Type B pancreatic cell (in vitro differentiated cells): ENCODE measurements at regions not wholly inside any gene's neighbourhood (a gene's known extent, or its start where the extent isn't known, plus 50 kb on each side); places are given as distances from the start of the nearest gene placed in this dataset.

ENCODE experiments used
- DNase-seq: peaks from one replicate; pipeline ENCODE4 v3.0.0; 2021; ENCODE audit warnings: mixed read lengths; ENCODE audit not compliant: unreplicated experiment; ENCODE audit errors: extremely low spot score
- H3K27ac Mint-ChIP-seq: 2 replicates; pipeline ENCODE4 v1.8.0; 2021; ENCODE audit warnings: mild to moderate bottlenecking, mixed read lengths
- H3K27me3 Mint-ChIP-seq: 2 replicates; pipeline ENCODE4 v1.8.0; 2021; ENCODE audit warnings: mixed read lengths
- H3K36me3 Mint-ChIP-seq: 2 replicates; pipeline ENCODE4 v1.8.0; 2021; ENCODE audit warnings: mixed read lengths
- H3K4me1 Mint-ChIP-seq: one replicate; pipeline ENCODE4 v1.8.0; 2021; ENCODE audit warnings: mixed read lengths; ENCODE audit not compliant: unreplicated experiment
- H3K4me3 Mint-ChIP-seq: 2 replicates; pipeline ENCODE4 v1.8.0; 2021; ENCODE audit warnings: mild to moderate bottlenecking, mixed read lengths
- H3K9me3 Mint-ChIP-seq: 2 replicates; pipeline ENCODE4 v1.8.0; 2021; ENCODE audit warnings: mixed read lengths
- TF ChIP-seq, protein P1 (sequence below): fragments of 200-600 bp; sonication (generic); conservative IDR thresholded peaks from 2 replicates; pipeline ENCODE4 v1.5.0; 2021; ENCODE audit warnings: antibody characterized with exemption, mild to moderate bottlenecking

DNA sequence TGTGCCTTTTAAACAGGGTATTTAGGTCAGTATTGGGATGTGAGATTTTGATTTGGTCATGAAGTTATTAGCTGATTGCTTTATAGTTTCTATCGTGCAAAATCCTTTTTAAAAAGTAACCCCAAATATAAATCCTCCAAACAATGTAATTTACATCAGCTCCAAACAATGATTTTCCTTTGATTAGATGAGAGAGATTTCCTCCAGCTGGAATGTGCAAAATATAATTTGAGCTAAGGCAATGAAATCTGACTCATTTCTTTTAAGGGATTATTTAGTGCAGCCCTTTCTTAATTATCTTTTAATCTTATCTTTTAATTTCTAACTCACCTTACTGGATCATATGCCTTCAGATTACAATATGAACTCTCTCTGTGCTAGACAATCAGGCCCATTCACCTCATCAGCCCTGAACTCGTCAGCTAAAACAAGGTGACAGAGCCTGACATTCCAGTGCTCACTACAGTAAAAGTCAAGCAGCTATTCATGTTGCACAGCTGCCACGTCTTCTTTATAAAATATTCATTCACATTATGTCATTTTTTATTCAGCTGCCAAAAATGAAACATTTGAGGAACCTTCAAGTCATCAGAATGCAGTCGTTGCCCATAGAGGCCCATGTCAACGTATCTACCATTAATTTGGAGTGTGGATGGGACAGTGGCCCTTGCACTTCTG is 440.1 kb downstream of the CBLN4 start:
- Mint-ChIP-seq H3K27me3 (no peaks in the 10 kb centered on the region), H3K4me3 (no peak overlapping the region), H3K9me3 (peaks cover 4% of the 10 kb centered on the region), H3K36me3 (no peaks in the 10 kb centered on the region), H3K27ac (no peak overlapping the region), H3K4me1 (no peaks in the 10 kb centered on the region)
- DNase-seq = no peak
- TF ChIP-seq, protein P1, sequence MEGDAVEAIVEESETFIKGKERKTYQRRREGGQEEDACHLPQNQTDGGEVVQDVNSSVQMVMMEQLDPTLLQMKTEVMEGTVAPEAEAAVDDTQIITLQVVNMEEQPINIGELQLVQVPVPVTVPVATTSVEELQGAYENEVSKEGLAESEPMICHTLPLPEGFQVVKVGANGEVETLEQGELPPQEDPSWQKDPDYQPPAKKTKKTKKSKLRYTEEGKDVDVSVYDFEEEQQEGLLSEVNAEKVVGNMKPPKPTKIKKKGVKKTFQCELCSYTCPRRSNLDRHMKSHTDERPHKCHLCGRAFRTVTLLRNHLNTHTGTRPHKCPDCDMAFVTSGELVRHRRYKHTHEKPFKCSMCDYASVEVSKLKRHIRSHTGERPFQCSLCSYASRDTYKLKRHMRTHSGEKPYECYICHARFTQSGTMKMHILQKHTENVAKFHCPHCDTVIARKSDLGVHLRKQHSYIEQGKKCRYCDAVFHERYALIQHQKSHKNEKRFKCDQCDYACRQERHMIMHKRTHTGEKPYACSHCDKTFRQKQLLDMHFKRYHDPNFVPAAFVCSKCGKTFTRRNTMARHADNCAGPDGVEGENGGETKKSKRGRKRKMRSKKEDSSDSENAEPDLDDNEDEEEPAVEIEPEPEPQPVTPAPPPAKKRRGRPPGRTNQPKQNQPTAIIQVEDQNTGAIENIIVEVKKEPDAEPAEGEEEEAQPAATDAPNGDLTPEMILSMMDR = no peak

DNA sequence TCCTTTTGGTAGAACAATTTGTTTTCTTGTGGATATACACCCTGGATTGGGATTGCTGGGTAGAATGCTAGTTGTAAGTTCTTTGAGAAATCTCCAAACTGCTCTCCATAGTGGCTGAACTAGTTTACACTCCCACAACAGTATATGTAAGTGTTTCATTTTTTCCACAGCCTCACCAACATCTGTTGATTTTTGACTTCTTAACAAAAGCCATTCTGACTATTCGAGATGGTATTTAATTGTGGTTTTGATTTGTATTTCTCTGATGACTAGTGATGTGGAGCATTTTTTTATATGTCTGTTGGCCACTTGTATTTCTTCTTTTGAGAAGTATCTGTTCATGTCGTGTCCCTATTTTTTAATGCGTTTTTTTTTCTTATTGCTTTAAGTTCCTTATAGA is 444.1 kb downstream of the CBLN4 start:
- H3K27ac Mint-ChIP-seq = no peak overlapping the region
- DNase-seq = no peak
- no peak overlapping the region for H3K4me3 Mint-ChIP-seq
- no peaks in the 10 kb centered on the region for H3K27me3 Mint-ChIP-seq
- no peaks in the 10 kb centered on the region for H3K36me3 Mint-ChIP-seq
- H3K4me1 Mint-ChIP-seq = no peaks in the 10 kb centered on the region
- no peaks in the 10 kb centered on the region for H3K9me3 Mint-ChIP-seq
- TF ChIP-seq, protein P1 = no peak

DNA sequence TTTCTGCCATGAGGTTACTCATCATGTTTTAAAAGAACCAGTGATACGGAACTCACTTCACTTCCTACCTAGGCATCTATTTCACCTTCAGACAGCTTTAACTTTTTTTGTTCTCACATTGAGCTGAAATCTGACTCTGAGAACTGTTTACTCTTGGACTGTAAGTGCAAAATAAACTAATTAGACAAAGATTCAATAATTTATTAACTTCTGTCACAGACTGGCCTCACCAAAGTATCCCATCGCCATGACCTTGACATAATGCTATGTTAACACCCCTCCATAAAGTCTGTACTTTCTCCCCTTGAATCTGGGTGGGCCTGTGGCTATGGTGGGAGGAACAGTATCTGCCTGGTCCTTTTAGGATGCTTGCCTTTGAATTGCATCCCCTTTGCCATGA is 448.1 kb downstream of the CBLN4 start:
- no peak for DNase-seq
- Mint-ChIP-seq H3K27ac (no peak overlapping the region), H3K4me1 (no peaks in the 10 kb centered on the region), H3K9me3 (peaks cover 12% of the 10 kb centered on the region), H3K27me3 (no peaks in the 10 kb centered on the region), H3K36me3 (no peaks in the 10 kb centered on the region), H3K4me3 (no peak overlapping the region)
- TF ChIP-seq, protein P1 = no peak

DNA sequence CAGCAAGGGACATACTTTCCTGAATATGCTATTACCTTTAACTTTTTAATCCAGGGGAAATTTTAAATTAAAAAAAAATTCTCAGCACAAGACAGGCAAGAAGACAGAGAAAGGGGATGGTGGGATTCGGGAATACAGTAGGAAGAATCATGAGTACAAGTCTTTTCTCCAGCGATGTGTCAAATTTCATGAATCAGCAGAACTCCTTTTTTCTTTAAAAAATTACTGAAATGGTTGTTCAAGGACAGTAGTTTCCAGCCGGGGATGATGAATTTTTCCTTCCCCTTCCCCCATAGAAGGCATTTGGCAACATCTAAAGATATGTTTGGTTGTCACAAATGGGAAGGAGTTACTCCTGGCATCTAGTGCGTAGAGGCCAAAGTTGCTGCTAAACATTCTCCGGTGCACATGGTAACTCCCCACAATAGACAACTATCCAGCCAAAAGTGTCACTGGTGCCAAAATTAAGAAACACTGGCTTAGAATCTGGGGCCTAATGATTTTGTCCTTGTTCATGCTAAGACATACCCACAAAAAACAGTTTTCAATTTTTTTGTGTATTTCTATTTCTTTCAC is 450.2 kb downstream of the CBLN4 start:
- no peaks in the 10 kb centered on the region for H3K27me3 Mint-ChIP-seq
- H3K4me3 Mint-ChIP-seq = no peak overlapping the region
- H3K9me3 Mint-ChIP-seq = peaks cover 17% of the 10 kb centered on the region
- no peak for DNase-seq
- H3K4me1 Mint-ChIP-seq = no peaks in the 10 kb centered on the region
- no peak overlapping the region for H3K27ac Mint-ChIP-seq
- no peaks in the 10 kb centered on the region for H3K36me3 Mint-ChIP-seq
- TF ChIP-seq, protein P1 = no peak

DNA sequence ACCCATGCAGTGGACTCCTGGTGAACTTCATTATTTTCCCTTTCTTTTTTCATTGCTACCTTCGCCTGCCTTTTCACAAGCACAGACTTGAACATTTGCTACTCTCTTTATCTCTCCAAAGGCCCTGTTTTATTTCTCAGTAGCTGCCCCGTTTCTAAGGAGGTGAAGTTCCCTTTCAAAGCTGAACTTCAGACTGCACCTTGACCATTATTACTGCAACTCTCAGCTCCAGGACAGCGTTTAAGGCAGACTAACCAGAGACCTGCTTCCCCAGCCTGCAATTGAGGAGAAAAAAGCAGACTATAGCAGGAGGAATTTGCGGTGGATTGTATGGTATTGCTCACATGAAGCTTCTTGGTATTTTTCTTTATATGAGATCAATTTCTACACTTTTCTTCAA is 460.7 kb downstream of the CBLN4 start:
- TF ChIP-seq, protein P1 = no peak

More for the DNA sequence above, 460.7 kb downstream of the CBLN4 start:
- Mint-ChIP-seq H3K4me1 (no peaks in the 10 kb centered on the region), H3K4me3 (no peak overlapping the region), H3K36me3 (no peaks in the 10 kb centered on the region), H3K9me3 (no peaks in the 10 kb centered on the region), H3K27me3 (no peaks in the 10 kb centered on the region), H3K27ac (no peak overlapping the region)
- DNase-seq = no peak
